ENCODE measurements at regions not wholly inside any gene's neighbourhood (a gene's known extent, or its start where the extent isn't known, plus 50 kb on each side); places are given as distances from the start of the nearest gene placed in this dataset.

DNA sequence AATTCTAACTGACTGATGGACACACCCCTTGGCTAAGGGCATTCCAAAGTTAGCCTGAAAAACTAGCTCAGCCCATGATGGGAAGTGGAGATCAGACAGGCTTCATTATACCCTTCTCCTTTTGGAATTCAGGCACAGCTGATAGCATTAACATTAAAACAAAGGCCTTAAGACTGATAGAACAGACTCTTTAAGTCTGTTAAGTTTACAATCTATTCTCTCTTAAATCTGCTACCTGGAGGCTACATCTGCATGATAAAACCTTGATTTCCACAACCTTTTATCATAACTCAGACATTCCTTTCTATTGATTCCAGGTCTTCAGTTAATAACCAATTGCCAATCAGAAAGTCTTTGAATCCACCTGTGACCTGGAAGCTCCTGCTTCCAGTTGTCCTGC, 281.4 kb downstream of the TUSC1 start:
- ChIA-PET CTCF (no interaction called here), POLR2A (no interaction called here)
- DNase-seq (ENCODE audit: extremely low spot score): no peak
- TF ChIP-seq FOXA1 (IDR thresholded peaks at IDR 0.05) (no peak), SP1 (IDR thresholded peaks at IDR 0.05) (no peak), ELF4 (IDR thresholded peaks at IDR 0.05) (no peak), FOXK2 (IDR thresholded peaks at IDR 0.05) (no peak), CTBP1 (IDR thresholded peaks at IDR 0.05; ENCODE audit: borderline replicate concordance) (no peak), ZNF384 (IDR thresholded peaks at IDR 0.05) (no peak), TARDBP (IDR thresholded peaks at IDR 0.05) (no peak)
- TF ChIP-seq, protein P1, sequence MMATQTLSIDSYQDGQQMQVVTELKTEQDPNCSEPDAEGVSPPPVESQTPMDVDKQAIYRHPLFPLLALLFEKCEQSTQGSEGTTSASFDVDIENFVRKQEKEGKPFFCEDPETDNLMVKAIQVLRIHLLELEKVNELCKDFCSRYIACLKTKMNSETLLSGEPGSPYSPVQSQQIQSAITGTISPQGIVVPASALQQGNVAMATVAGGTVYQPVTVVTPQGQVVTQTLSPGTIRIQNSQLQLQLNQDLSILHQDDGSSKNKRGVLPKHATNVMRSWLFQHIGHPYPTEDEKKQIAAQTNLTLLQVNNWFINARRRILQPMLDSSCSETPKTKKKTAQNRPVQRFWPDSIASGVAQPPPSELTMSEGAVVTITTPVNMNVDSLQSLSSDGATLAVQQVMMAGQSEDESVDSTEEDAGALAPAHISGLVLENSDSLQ (IDR thresholded peaks at IDR 0.05): no peak

DNA sequence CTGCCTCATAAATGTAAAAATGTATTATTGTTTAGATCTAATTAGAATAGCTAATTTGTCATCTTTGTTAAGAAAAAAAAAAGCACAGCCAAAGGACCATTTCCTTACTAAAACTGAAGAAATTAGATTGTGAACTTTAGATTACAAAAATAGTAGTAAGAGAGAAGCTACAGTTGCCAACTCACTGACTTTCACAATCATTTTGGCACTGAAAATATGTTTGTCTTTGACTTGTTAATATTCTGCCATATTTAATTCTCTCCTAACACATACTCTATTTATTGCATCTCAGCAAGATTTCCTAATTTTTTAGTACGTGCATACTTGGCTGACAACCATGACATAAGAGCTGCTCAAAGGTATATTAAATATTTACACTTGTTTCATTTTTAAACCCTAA, 297.1 kb downstream of the TUSC1 start:
- POLR2A ChIA-PET: no interaction called here
- CTCF ChIA-PET: no interaction called here
- TF ChIP-seq CTBP1 (IDR thresholded peaks at IDR 0.05; ENCODE audit: borderline replicate concordance) (no peak), NFRKB (IDR thresholded peaks at IDR 0.05) (no peak), TARDBP (IDR thresholded peaks at IDR 0.05) (no peak), HDGF (IDR thresholded peaks at IDR 0.05; ENCODE audit: borderline replicate concordance) (no peak), ZNF384 (IDR thresholded peaks at IDR 0.05) (no peak), ARNT (IDR thresholded peaks at IDR 0.05) (no peak), ELF4 (IDR thresholded peaks at IDR 0.05) (no peak)
- TF ChIP-seq, protein P1 (IDR thresholded peaks at IDR 0.05): no peak
- no peak for DNase-seq (ENCODE audit: extremely low spot score)

DNA sequence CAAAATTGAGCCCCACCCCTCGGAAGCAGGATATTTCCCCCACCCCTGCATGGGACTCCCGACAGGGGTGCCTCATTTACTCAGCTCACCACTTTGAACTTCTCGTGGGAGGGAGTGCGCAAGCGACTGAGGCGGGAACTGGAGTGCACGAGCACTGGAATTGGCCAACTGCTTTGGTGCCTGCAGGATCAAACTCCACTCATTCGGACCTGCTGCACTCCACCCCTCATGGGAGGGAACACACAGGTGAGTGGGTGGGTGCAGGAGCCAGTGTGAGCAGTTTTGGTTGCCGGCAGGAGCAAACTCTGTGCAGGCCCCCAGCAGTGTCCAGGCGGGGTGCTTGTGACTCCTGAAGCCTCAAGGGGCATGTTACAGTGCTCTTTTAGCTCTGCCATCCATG, 301.2 kb downstream of the TUSC1 start:
- DNase-seq (ENCODE audit: extremely low spot score): no peak
- TF ChIP-seq TARDBP (IDR thresholded peaks at IDR 0.05) (no peak), ARNT (IDR thresholded peaks at IDR 0.05) (no peak), L3MBTL2 (conservative IDR thresholded peaks at IDR 0.05) (no peak), FOXK2 (IDR thresholded peaks at IDR 0.05) (no peak), BHLHE40 (IDR thresholded peaks at IDR 0.05; ENCODE audit: borderline replicate concordance) (no peak), FOXM1 (IDR thresholded peaks at IDR 0.05; ENCODE audit: borderline replicate concordance) (no peak), LEF1 (IDR thresholded peaks at IDR 0.05; ENCODE audit: borderline replicate concordance) (no peak), ELF4 (IDR thresholded peaks at IDR 0.05) (no peak), FOXA1 (IDR thresholded peaks at IDR 0.05) (no peak), CTBP1 (IDR thresholded peaks at IDR 0.05; ENCODE audit: borderline replicate concordance) (no peak), NFRKB (IDR thresholded peaks at IDR 0.05) (no peak), SP1 (IDR thresholded peaks at IDR 0.05) (no peak), SUZ12 (IDR thresholded peaks at IDR 0.05) (no peak), HDGF (IDR thresholded peaks at IDR 0.05; ENCODE audit: borderline replicate concordance) (no peak), ZNF384 (IDR thresholded peaks at IDR 0.05) (no peak)
- TF ChIP-seq, protein P1 (IDR thresholded peaks at IDR 0.05): no peak
- POLR2A ChIA-PET: no interaction called here
- CTCF ChIA-PET: no interaction called here

DNA sequence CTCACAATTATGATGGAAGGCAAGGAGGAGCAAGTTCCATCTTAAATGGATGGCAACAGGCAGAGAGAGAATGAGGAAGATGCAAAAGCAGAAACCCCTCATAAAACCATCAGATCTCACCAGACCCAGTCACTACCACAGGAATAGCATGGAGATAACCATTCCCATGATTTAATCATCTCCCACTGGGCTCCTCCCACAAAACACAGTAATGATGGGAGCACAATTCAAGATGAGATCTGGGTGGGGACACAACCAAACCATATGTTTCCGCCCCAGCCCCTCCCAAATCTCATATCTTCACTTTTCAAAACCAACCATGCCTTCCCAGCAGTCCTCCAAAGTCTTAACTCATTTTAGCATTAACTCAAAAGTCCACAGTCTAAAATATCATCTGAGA, 304.0 kb downstream of the TUSC1 start:
- no peak for TF ChIP-seq ELF4 (IDR thresholded peaks at IDR 0.05)
- TF ChIP-seq ZNF384 (IDR thresholded peaks at IDR 0.05): no peak
- no peak for TF ChIP-seq LEF1 (IDR thresholded peaks at IDR 0.05; ENCODE audit: borderline replicate concordance)
- TF ChIP-seq, protein P1 (IDR thresholded peaks at IDR 0.05): no peak
- TF ChIP-seq SP1 (IDR thresholded peaks at IDR 0.05): no peak
- TF ChIP-seq ARNT (IDR thresholded peaks at IDR 0.05): no peak
- TF ChIP-seq NFRKB (IDR thresholded peaks at IDR 0.05): no peak
- TF ChIP-seq SUZ12 (IDR thresholded peaks at IDR 0.05): no peak
- no peak for TF ChIP-seq TARDBP (IDR thresholded peaks at IDR 0.05)
- no peak for TF ChIP-seq FOXM1 (IDR thresholded peaks at IDR 0.05; ENCODE audit: borderline replicate concordance)
- TF ChIP-seq BHLHE40 (IDR thresholded peaks at IDR 0.05; ENCODE audit: borderline replicate concordance): no peak
- no peak for TF ChIP-seq FOXK2 (IDR thresholded peaks at IDR 0.05)
- no peak for TF ChIP-seq FOXA1 (IDR thresholded peaks at IDR 0.05)
- TF ChIP-seq CTBP1 (IDR thresholded peaks at IDR 0.05; ENCODE audit: borderline replicate concordance): no peak
- no peak for TF ChIP-seq L3MBTL2 (conservative IDR thresholded peaks at IDR 0.05)
- no peak for TF ChIP-seq HDGF (IDR thresholded peaks at IDR 0.05; ENCODE audit: borderline replicate concordance)
- CTCF ChIA-PET: no interaction called here
- POLR2A ChIA-PET: no interaction called here
- DNase-seq (ENCODE audit: extremely low spot score): no peak

DNA sequence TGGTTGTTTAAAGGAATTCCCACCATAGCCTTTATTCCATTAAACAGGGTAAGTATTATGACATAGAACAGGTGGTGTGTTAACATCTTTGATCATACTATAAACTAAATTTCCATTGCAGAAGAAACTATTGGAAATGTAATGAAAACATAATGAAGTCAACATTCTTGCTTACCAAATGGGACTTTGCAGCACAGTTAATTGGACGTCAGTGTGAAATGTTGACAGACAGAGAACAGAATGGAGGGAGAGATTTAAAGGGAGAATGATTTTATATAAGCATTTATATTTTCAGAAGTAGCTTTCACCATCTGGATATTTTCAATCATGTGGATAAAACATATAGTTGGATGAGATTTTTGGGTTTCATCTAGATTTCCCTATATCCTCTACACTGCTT, 311.3 kb downstream of the TUSC1 start:
- ChIA-PET POLR2A (no interaction called here), CTCF (no interaction called here)
- TF ChIP-seq HDGF (IDR thresholded peaks at IDR 0.05; ENCODE audit: borderline replicate concordance) (no peak), TARDBP (IDR thresholded peaks at IDR 0.05) (no peak), ZNF384 (IDR thresholded peaks at IDR 0.05) (no peak), NFRKB (IDR thresholded peaks at IDR 0.05) (no peak), FOXK2 (IDR thresholded peaks at IDR 0.05) (no peak), LEF1 (IDR thresholded peaks at IDR 0.05; ENCODE audit: borderline replicate concordance) (no peak), CTBP1 (IDR thresholded peaks at IDR 0.05; ENCODE audit: borderline replicate concordance) (no peak), ELF4 (IDR thresholded peaks at IDR 0.05) (no peak), SP1 (IDR thresholded peaks at IDR 0.05) (no peak), FOXM1 (IDR thresholded peaks at IDR 0.05; ENCODE audit: borderline replicate concordance) (no peak), BHLHE40 (IDR thresholded peaks at IDR 0.05; ENCODE audit: borderline replicate concordance) (no peak), ARNT (IDR thresholded peaks at IDR 0.05) (no peak), FOXA1 (IDR thresholded peaks at IDR 0.05) (no peak), SUZ12 (IDR thresholded peaks at IDR 0.05) (no peak), L3MBTL2 (conservative IDR thresholded peaks at IDR 0.05) (no peak)
- TF ChIP-seq, protein P1 (IDR thresholded peaks at IDR 0.05): no peak
- no peak for DNase-seq (ENCODE audit: extremely low spot score)

Data from HEK293T (cell line).